ENCODE measurements at regions not wholly inside any gene's neighbourhood (a gene's known extent, or its start where the extent isn't known, plus 50 kb on each side); places are given as distances from the start of the nearest gene placed in this dataset.

DNA sequence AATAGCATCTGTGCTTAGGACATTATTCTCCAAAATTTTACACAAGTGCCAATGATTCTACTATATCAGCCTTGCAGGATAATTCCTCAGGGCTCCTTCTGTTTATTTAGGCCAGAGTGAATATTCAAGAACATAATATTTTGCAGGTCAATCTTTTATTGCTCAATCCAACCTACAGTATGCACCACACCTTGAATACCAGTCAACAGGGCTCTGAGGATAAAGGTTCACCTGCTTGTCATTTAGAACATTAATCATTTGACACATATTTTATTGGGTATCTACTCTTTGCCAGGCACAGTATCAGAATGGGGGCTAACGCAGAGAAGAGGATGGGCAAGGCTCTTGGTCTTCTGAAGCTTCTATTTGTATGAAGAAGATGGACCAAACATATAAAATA, 66.2 kb upstream of the SHISA3 start:
- no peaks in the 10 kb centered on the region for H3K4me1 ChIP-seq
- intact Hi-C loops (cut with DNase I): no loop called here
- H3K9me3 ChIP-seq: no peaks in the 10 kb centered on the region
- no peaks in the 10 kb centered on the region for H3K36me3 ChIP-seq
- WGBS, 2 donors: 83 to 88% methylated on average over 1 of the region's 1 CpG
- TF ChIP-seq, protein P1, sequence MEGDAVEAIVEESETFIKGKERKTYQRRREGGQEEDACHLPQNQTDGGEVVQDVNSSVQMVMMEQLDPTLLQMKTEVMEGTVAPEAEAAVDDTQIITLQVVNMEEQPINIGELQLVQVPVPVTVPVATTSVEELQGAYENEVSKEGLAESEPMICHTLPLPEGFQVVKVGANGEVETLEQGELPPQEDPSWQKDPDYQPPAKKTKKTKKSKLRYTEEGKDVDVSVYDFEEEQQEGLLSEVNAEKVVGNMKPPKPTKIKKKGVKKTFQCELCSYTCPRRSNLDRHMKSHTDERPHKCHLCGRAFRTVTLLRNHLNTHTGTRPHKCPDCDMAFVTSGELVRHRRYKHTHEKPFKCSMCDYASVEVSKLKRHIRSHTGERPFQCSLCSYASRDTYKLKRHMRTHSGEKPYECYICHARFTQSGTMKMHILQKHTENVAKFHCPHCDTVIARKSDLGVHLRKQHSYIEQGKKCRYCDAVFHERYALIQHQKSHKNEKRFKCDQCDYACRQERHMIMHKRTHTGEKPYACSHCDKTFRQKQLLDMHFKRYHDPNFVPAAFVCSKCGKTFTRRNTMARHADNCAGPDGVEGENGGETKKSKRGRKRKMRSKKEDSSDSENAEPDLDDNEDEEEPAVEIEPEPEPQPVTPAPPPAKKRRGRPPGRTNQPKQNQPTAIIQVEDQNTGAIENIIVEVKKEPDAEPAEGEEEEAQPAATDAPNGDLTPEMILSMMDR (IDR thresholded peaks at IDR 0.05): no peak
- TF ChIP-seq POLR2A (IDR thresholded peaks at IDR 0.05): no peak
- no peaks in the 10 kb centered on the region for H3K27me3 ChIP-seq
- H3K4me3 ChIP-seq: no peak overlapping the region
- DNase-seq: no peak
- no peak overlapping the region for H3K27ac ChIP-seq

DNA sequence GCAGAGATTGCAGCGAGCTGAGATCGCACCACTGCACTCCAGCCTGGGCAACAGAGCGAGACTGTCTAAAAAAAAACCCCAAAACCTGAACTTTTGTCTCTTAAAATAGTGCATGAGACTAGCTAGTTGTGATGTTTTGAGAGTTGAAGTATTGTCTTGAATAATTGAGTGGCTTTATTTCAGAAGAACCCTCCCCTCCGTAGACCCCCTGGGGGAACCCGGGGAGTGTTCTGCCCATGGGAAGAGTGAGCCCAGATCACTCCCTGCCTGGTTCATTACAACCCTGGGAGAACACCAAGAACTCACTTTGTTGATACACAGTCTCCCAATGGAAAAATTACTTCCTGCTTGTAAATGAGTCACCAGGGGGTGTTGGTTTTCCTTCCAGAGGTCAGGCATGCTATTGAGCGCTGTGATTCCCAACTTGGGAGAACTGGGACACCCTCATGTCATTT, 65.3 kb upstream of the SHISA3 start:
- no peak overlapping the region for H3K27ac ChIP-seq
- no peak overlapping the region for H3K4me3 ChIP-seq
- intact Hi-C loops (cut with DNase I): no loop called here
- no peak for TF ChIP-seq POLR2A (IDR thresholded peaks at IDR 0.05)
- TF ChIP-seq, protein P1 (IDR thresholded peaks at IDR 0.05): no peak
- no peaks in the 10 kb centered on the region for H3K27me3 ChIP-seq
- H3K9me3 ChIP-seq: no peaks in the 10 kb centered on the region
- no peaks in the 10 kb centered on the region for H3K4me1 ChIP-seq
- 57 to 80% methylated on average over 4 to 6 of the region's 6 CpGs for WGBS, 2 donors
- DNase-seq: no peak
- no peaks in the 10 kb centered on the region for H3K36me3 ChIP-seq

DNA sequence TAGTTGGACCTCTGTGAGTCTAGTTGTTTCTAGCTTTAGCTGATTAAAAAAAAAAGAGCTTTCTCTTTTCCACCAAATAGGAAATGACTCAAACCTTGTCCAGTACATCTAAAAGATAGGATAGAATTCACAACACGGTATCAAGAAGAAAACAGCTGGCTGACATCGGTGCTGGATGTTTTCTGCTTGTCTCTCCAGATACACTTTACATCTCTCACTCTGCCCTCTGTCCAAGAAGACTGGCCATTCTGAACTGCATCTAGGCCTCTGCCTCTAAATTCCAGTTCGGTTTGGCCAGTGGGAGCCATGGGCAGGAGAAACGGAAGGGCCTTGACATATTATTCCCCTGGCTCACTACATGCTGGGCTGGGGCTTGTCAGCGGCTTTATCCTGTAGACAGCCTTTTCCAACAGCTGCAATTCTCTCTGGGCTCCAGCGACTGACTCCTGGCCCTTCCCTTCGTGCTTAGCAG, 57.3 kb upstream of the SHISA3 start:
- WGBS, 2 donors: 23 to 34% methylated on average over 7 of the region's 7 CpGs
- Histone ChIP-seq H3K4me3 (no peak overlapping the region), H3K9me3 (no peaks in the 10 kb centered on the region), H3K27ac (peak overlapping the region in 2 of 4 donors; percentile 17 to 49), H3K36me3 (no peaks in the 10 kb centered on the region), H3K27me3 (no peaks in the 10 kb centered on the region), H3K4me1 (no peaks in the 10 kb centered on the region)
- intact Hi-C loops (cut with DNase I): no loop called here
- DNase-seq: no peak
- TF ChIP-seq POLR2A (IDR thresholded peaks at IDR 0.05): no peak
- TF ChIP-seq, protein P1 (IDR thresholded peaks at IDR 0.05): no peak

DNA sequence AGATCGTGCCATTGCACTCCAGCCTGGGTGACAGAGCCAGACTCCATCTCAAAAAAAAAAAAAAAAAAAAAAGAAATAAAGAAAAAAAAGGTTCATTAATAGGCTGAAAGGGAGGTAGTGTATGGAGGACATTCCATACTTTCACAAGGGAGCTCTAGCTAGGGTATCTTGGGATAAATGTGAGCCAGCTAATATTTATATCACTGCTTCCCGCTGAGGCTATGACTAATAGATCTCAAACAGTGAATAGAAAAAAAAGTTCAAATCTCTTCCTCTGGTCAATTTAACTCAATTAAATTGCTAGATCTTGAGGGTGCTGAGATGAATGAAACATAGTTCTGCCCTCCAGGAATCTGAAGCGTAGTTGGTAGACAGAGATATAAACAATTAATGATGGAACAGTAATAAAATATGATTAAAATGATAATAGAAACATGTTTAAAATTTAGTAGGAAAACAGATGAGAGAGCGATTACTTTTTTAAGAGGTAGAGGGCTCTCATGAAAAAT, 55.7 kb upstream of the SHISA3 start:
- TF ChIP-seq POLR2A (IDR thresholded peaks at IDR 0.05): no peak
- TF ChIP-seq, protein P1 (IDR thresholded peaks at IDR 0.05): no peak
- intact Hi-C loops (cut with DNase I): no loop called here
- no peak for DNase-seq
- 78% methylated on average over 4 of the region's 4 CpGs for WGBS, 2 donors
- Histone ChIP-seq H3K27me3 (no peaks in the 10 kb centered on the region), H3K4me1 (no peaks in the 10 kb centered on the region), H3K36me3 (no peaks in the 10 kb centered on the region), H3K27ac (no peak overlapping the region), H3K9me3 (no peaks in the 10 kb centered on the region), H3K4me3 (no peak overlapping the region)

DNA sequence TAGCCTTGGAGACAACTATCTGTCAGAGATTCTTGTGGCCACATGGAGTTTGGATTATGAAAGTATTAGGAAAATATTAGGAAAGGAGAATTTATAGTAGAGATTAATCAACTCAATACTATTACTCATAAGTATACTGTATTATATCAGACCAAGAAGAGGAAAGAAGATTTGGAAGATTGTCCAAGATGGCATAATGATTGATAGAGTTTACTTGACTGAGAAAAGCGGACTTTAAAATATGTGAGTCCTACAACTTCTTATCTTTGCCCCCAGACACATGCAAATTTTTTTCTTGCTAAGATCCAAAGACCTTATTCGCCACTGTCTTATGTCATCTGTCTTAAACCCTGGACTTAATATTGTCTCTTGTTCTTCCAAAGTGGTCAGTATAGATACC, 54.8 kb upstream of the SHISA3 start:
- Histone ChIP-seq H3K9me3 (no peaks in the 10 kb centered on the region), H3K27ac (no peak overlapping the region), H3K27me3 (no peaks in the 10 kb centered on the region), H3K36me3 (no peaks in the 10 kb centered on the region), H3K4me1 (no peaks in the 10 kb centered on the region), H3K4me3 (no peak overlapping the region)
- DNase-seq: no peak
- intact Hi-C loops (cut with DNase I): no loop called here
- no peak for TF ChIP-seq POLR2A (IDR thresholded peaks at IDR 0.05)
- TF ChIP-seq, protein P1 (IDR thresholded peaks at IDR 0.05): no peak
- WGBS, 2 donors: 81 to 89% methylated on average over 2 of the region's 2 CpGs

All from esophagus squamous epithelium (tissue), 5 donors.